AG09309 (cell line): ENCODE measurements at regions not wholly inside any gene's neighbourhood (a gene's known extent, or its start where the extent isn't known, plus 50 kb on each side); places are given as distances from the start of the nearest gene placed in this dataset.
"Not testable (repeated sequence)": the region's sequence is repeated elsewhere in the genome, so short reads cannot be mapped to it uniquely, and the experiment has no call there.

Experiments used
- DNase-seq: peaks from one replicate; pipeline ENCODE4 v3.0.0-alpha.2; 2010; ENCODE audit warnings: low read depth
- H3K4me3 ChIP-seq: 2 replicates; pipeline ENCODE4 v1.5.1; 2011; ENCODE audit warnings: mild to moderate bottlenecking, low read depth, low read length, moderate library complexity; ENCODE audit not compliant: control insufficient read depth
- CTCF ChIP-seq: IDR thresholded peaks from 2 replicates; pipeline ENCODE4 v1.5.1; 2011; ENCODE audit warnings: mild to moderate bottlenecking, low read depth, low read length, inconsistent platforms; ENCODE audit not compliant: insufficient read depth, control insufficient read depth; ENCODE audit errors: missing control alignments

- no peak for DNase-seq
- H3K4me3 ChIP-seq: no peak overlapping the region
- TF ChIP-seq CTCF: no peak
These were observed 146.8 kb downstream of the MID1IP1 start for GRCh38 chrX:38948046-38948445.

GRCh38 chrX:38954520-38954919, 153.3 kb downstream of the MID1IP1 start:
- no peak overlapping the region for H3K4me3 ChIP-seq
- DNase-seq: no peak
- no peak for TF ChIP-seq CTCF

GRCh38 chrX:38959736-38960135, 158.5 kb downstream of the MID1IP1 start:
- DNase-seq: no peak
- TF ChIP-seq CTCF: no peak
- H3K4me3 ChIP-seq: no peak overlapping the region

DNA sequence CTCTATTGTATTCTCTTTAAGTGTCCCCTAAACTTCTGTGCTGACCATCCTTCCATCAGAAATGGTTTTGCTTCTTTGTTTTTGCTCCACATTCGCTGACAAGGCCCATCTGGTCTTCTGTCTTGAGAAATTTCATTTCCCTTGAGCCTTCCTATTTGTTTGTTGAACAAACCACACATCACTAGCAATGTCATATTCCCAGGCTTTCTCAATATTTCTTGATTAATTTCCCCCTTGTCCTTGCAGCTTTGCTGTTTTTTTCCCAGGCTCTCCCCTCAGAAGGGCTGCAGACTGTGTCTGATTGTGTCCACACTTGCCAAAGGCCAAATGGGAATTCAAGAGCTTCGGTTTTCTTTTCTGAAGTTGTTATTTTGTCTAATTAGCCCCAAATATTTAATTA, 158.9 kb downstream of the MID1IP1 start:
- no peak for DNase-seq
- no peak overlapping the region for H3K4me3 ChIP-seq
- no peak for TF ChIP-seq CTCF

GRCh38 chrX:38961936-38962335, 160.7 kb downstream of the MID1IP1 start:
- no peak for DNase-seq
- TF ChIP-seq CTCF: no peak
- no peak overlapping the region for H3K4me3 ChIP-seq

- not testable (repeated sequence) for H3K4me3 ChIP-seq, DNase-seq
These were observed 162.0 kb downstream of the MID1IP1 start for GRCh38 chrX:38963244-38963643.

DNA sequence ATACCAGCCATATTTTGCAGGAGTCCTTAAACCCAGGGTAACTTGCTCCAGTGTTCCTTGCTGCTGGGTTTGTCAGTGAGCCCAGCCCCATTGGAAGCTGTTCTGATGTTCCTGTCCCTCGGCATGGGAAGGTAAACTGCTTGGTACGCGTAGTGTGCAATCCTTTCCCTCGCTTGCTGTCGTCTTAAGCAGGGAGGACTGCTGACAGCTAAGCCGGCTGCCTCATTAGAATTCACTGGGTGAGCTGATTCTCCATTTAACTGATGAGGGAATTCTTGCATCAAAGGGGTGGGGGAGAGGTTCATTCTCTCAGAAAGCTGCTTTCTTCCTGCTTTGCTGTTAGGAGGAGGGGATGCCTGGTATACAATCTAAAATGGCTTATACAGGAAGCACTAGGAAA, 164.6 kb downstream of the MID1IP1 start:
- no peak overlapping the region for H3K4me3 ChIP-seq
- TF ChIP-seq CTCF: no peak
- DNase-seq: no peak
